DMS79 treated with DMSO at 0.1 percent for 48 hours (cell line): ENCODE measurements at regions not wholly inside any gene's neighbourhood (a gene's known extent, or its start where the extent isn't known, plus 50 kb on each side); places are given as distances from the start of the nearest gene placed in this dataset.
"Not testable (repeated sequence)": the region's sequence is repeated elsewhere in the genome, so short reads cannot be mapped to it uniquely, and the experiment has no call there.

ENCODE experiments used
- DNase-seq: peaks from one replicate; lab custom pipeline; 2025; lab: John Stamatoyannopoulos, UW

DNA sequence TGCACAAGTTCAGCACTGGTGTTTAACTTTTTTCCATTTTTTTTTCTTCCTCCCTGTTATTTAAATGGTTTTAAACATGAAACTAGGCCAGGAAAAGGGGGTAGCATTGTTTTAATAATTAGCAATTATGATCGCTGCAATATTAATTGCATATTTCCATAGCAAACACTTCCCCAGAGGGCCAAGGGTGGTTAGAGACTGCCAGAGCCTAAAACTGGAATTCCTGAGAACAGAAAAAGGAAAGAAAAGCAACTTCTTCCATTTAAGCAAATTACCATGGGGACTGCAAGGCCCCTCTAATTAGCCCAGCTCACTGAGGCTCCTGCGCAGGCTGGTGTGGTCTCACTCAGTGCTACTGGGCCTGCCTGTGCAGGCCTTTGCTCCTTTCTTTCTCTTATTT lies 201.5 kb downstream of the SMAD2 start:
- no peak for DNase-seq

DNA sequence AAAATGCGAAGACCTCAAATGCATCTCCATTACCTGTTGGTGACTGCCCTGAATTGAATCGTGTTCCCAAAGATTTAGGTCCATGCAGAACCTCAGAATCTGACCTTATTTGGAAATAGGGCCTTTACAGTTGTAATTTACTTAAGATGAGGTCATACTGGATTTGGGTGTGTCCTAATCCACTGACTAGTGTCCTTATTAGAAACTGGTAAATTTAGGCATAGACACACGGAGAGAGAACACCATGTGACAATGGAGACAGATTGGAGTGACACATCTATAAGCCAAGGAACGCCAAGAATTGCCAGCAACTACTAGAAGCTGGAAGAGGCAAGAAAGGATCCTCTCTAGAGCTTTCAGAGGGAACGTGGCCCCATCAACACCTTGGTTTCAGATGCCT lies 203.1 kb downstream of the SMAD2 start:
- DNase-seq: no peak

DNA sequence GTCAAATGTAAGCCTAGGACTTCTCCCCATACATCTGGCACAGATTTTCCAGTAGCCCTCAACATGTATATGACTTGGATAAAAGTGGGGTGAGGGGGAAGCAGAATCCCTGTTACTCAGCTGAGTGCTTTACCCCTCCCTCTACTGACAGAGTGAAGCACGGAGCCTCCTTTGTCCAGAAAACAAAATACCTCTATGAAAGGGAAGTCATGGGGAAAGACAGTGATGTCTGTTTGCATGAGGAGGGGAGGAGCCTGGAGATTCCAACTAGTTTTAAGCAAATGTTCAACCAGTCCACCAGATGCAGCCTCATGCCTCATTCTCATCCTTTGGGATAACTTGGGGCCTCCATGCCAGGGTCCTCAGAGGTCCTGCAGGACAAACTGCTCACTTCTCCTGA lies 203.9 kb downstream of the SMAD2 start:
- no peak for DNase-seq

DNA sequence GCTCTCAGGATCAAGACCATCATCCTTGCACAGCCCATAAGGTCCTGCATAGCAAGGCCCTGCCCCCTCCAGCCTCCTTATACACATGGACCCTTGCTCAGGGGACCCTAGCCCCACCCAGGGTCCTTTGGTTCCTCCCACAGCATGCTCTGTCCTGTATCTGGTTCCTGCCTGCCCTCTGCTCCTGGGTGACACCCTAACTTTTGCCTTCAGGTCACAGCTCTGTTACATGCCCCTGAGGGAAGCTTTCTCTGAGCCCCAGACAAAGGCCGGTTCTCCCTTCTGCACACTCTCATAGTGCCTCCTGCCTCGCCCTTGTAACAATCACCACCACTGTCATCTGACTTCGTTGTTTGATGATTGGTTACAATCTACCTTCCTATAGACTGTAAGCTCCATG lies 204.8 kb downstream of the SMAD2 start:
- DNase-seq: no peak

DNA sequence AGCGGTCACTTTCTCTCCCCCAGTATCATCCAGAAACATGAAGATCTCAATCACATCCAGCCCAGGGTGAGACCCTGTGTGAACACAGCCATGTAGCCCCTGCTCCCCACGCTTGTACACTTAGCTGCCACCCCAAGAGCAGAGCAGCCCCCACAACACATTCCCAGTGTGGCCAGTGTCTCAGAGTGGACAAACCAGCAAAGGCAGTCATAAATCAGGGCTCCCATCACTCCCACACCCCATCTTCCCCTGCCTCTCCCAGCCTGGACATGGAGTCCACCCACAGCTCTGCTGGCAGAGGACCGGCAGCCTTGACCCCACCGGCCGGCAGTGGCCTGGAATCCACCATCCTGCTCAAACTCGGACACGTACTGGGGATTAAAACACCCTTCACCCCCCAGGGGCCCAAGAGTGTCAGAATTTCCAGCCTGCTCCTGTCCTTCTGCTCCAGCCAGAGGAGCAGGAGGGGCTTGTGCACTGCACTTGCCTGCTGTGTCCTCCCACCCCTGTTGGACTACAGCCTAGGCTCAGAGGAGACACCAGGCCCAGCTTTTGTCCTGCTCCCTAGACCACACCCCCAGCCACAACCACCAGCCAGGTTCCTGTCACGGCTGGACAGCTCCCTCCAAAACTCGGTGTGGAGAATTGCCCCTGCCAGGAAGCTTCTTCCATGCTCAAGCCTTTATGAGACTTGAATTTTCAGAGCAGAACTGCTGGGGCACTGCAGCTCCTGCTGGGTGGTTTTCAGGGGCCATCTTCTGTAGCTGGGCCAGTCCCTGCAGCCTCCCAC lies 206.1 kb downstream of the SMAD2 start:
- no peak for DNase-seq

DNA sequence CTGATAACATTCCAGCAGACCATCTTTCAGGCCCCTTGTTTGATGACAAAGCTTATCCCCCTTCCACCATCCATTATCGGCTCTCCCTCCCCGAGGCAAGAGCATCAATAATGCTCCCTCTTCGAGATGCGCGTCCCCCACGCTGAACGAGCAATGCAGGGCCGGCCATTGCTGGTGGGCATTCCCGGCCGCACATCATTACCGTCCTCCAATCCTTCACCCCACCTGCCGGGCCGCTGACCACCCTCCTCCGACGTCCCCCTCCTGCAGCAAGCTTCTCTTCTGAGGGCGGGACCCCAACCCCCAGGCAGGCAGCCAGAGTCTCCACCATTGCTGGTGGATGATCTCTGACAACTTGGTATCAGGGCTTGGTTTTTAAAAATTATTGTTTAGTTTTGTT lies 208.6 kb downstream of the SMAD2 start:
- no peak for DNase-seq

DNA sequence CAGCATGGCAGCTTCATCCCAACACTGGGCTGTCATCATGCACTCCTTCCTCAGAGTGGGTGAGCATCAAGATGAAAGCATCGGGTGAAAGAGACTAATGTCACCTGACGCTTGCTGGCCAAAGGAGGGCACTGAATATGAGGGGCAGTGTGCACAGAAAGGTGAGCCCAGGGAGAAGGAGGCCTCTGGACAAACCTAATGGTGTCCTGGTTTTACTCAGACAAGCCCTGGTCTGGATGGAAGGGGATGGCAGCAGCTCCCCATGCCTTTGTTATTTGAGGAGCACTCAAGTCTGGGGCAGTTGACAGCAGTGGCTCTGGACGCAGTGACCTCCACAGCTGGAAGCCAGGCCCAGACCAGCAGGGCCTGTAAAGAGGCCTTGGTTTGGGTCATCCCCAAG lies 209.7 kb downstream of the SMAD2 start:
- no peak for DNase-seq

DNA sequence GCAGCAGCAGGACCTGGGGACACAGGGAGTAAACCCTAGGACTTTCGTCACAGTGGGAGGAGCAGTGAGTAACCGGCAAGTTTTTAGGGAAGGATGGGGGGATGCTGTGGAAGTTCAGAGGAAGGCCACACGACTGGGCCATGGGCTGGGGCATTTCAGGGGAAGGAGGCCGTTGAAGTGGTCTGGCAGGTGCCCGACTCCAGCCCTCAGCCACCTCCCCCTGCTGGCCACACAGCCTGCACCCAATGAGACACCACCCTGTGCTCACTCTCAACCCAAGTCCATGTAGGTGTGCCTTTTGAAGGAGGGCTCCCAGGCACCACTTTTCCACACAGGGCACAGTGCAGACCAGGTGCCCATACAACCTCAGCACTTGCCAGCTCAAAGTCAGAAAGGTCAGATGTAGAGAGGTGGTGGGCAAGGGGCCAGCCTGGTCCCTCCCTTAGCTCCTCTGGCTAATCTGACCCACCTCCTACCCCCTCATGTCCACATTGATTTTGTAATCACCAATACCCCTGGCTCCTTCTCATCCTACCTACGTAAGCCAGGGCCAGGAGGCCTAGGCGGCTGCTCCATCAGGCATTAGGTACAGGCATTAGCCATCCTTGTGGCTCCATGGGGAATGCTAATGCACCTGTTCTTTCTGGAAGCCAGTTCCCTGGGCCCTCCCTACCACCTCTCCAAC lies 211.2 kb downstream of the SMAD2 start:
- no peak for DNase-seq

DNA sequence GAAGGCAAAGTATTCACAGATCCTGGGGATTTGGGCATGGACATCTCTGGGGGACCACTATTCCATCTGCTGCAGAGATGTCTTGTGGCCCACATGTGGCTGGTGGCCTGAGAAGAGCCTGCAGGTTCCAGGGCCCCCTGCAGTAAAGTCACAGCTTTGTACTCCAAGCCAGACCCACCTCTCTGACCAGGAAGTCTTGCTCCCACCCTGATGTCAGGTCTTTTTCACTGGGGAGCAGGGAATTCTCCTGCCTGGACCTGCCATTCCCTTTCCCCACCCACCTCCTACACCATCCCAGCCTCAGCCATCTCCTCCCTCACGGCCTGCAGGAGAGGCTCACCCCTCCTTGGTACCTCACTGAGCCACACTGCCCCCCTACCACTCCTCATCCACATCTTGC lies 211.8 kb downstream of the SMAD2 start:
- DNase-seq: no peak

DNA sequence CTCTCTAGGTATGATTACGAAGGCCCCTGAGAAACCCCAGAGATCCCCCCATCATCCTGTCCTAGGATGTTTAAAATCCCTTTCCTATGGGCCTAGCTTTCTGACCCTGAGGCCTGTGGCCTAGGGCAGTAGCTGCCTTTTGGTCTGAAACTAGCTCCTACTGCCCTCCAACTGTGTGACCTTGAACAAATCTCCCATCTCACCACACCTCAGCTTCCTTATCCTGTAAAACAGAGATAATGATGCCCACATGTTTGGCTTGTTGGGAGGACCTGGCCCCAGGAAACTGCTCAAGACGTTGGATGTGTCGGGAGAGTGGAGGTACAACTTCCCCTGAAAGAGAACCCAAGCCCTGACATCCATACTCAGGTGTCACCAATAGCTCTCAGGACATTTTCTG lies 213.2 kb downstream of the SMAD2 start:
- no peak for DNase-seq

DNA sequence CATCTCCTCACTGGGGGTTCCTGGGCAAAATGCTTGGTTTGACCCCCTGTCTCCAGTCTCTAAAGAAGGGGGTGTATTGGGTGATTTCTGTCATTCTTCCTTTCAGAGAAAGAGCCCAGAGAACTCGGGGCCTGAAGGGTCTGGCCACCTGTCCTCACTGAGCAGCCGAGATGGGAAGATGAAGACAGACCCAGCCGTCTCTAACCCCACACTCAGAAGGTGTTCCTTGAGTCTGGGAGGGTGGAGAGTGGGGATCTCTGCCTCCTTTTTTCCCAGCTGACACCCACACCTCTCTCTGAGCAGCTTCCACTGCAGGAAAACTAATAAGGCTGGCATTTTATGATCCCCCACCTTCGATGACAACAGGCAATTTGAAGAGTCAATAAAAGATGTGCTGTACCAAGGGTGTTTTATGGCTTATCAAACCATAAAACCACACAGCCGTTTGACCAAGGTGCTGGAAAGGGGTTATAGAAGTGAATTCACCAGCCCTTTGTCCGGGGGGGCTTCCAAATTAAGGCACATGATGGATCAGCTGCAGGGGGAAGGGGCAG lies 213.8 kb downstream of the SMAD2 start:
- no peak for DNase-seq

DNA sequence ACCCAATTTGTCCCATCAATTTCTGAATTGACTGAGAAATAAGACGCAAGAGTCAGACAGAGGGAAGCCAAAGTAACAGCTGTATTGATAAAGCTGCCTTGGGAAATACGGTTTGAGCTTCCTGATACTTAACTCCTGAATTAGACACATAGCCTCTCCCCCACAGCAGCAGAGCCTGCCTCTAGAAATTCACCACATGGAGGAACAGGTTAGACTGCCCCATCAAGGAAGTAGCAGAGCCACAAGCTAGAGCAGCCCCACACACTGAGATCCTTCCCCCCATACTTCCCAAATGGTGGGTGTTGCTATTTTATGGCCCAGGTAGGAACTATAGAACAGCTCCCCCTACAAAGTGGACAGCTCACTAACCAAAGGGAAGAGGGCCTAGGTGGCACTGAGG lies 220.0 kb downstream of the SMAD2 start:
- no peak for DNase-seq

DNA sequence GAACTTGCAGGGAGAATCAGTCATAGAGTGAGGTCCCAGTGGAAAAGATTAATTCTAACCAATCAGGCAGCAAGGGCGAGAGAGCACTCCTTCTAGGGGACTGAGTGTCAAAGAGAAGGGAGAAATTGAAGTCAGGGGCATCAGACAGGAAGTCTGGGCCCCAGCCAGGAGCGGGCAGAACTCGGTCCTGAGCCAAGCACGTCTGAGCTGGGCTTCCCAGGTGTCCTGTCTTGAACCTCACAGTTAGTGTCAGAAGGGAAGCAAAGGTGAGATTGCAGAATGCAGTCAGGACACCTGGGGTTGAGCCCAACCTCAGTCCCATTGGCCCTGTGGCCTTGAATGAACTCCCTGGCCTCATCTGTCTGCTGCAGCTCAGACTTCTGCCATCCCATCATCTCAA lies 220.9 kb downstream of the SMAD2 start:
- no peak for DNase-seq

DNA sequence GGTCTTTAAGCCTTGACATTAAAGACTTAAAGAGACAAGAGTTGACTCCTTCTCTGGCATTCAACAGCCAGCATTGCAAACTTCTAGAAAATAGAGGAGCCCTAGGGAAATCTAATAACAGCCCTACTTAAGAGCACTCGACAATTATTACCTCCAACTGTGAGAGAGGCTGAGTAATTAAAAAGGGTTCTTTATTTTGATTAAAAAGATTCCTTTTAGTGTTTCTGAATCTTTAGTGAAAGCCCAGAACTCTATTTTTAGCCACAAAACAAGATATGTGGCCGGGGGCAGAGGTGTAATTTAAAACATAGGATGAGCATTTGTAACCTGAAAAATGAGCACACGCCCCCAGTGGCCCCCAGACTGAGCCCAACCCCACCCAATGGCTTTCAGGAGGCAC lies 222.3 kb downstream of the SMAD2 start:
- no peak for DNase-seq

DNA sequence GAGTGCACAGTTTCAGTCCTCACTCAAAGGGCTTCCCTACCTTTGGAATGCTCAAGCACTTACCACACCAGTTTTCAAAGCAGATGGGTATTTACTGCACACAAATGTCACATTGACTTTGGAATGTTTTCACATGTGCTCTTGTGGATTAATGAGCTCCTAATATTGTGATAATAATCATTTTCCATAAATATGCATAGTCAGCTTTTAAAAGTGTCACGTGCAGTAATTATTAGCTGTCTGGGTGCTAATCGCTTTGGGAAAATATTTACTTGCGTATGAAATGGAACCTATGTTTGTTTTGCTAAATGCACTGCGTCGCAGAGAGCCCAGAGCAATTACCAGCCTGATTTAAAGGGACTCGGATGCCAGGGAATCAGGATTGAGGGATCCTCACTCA lies 229.3 kb downstream of the SMAD2 start:
- DNase-seq: no peak

DNA sequence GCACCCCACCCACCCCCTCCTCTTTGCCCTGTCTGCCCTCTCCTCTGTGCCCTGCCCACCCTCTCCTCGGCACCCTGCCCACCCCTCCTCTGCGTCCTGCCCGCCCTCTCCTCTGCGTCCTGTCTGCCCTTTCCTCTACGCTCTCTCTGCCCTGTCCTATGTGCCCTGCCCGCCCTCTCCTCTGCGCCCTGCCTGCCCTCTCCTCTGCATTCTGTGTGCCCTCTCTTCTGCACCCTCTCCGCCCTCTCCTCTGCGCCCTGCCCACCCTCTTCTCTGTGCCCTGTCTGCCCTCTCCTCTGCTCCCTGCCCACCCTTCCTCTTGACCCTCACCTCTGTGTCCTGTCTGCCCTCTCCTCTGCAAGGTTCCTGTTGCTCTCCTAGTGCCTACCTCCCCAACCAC lies 233.6 kb downstream of the SMAD2 start:
- DNase-seq: no peak

DNA sequence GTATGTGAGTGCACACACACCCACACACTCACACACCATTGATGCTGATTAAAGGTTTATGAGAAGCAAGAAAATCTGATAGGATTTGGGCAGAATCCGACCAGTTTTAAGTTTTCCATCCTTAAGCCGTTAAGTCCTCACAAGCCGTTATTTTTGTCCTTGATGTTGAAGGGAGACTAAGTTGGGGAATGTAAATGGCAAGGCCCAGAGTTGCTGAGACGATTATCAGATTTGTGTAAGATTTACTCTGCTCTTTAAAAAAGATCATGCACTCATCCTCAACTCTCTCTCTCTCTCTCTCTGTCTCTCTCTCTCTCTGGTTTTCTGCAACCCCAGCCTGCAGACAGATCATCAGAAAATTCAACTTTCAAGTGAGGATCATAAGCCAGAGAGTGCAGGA lies 238.8 kb downstream of the SMAD2 start:
- DNase-seq: no peak

DNA sequence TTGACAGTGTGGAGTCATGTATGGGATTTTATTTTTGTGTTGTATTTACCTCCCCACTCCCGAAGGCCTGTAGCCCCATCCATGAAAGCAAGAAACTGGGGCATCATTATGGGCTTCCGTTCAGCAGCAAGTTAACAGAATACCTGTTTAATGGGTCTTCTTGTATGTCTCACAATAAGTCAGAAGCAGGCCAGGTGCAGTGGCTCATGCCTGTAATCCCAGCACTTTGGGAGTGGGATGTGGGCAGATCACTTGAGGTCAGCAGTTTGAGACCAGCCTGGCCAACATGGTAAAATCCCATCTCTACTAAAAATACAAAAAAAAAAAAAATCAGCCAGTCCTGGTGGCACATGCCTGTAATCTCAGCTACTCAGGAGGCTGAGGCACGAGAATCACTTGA lies 239.7 kb downstream of the SMAD2 start:
- not testable (repeated sequence) for DNase-seq

DNA sequence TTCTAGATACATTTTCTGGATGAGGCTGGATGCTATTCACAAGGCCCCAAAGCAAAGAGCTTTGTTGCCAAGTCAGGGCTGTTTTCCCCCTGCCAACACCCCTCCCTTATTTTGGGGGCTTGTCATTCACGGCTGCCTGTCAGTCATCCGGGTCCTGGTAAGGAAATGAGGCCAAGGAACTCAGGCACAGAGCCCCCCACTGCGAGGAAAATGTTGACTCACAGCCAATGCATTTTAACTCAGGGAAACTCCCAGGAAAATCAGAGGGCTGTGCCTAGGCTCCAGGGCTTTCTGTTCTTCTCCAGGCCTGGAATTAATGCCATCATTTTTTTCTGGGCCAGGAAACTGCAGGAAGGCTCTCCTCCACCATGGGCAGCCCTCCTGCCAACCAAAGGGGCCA lies 241.1 kb downstream of the SMAD2 start:
- DNase-seq: no peak

DNA sequence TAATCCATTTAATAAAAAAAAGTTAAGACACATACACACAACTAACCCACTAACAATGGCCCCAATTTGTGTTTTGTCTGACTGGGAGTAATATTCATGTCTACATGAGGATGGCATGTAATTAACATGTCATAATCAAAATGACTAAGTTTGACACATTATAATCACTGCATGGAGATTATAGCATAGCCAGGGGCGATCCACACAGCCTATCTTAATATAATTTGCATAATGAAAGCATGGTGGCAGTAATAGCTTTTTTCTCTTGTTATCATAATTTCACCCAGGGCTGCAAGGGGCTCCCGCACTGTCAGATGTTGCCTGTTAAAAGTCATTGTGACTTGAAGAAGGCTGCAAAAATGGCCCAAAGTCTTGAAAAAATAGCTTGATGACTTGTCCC lies 243.7 kb downstream of the SMAD2 start:
- no peak for DNase-seq

DNA sequence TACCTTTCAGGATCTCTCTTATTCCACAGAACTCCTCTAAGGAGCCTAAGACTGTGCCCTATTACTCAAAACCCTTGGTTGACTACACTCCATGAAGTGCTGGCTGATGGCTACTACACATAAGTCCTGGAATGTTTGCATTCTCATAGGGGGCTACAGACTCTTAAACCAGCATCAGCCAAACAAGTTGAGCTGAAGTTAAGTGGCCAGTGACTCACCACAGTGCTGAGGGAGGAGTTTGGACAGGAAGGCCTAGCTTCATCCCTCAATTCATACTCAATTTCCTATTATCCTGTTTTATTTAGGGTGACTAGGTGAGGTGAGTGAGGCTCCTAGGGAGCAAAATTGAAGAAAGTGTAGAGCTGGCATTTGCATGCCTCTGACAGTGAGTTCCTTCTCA lies 246.7 kb downstream of the SMAD2 start:
- no peak for DNase-seq

DNA sequence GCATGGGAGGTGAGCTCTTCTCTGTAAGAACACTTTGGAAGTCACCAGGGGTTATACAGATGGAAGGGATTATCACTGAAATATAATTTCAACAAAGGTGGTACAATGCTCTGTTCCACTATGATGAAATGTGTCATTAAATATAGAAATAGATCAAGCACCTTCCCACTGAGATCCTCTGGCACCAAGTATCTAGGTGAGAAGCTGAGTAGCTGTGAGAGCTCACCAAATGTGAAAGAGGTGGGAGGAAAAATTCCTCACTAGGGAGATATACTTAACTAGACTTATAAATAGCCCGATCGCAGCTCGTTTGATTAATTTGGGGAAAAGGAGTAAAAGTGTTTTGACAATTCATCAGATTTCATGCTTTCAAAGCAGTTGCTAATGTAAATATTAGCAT lies 247.6 kb downstream of the SMAD2 start:
- DNase-seq: no peak

DNA sequence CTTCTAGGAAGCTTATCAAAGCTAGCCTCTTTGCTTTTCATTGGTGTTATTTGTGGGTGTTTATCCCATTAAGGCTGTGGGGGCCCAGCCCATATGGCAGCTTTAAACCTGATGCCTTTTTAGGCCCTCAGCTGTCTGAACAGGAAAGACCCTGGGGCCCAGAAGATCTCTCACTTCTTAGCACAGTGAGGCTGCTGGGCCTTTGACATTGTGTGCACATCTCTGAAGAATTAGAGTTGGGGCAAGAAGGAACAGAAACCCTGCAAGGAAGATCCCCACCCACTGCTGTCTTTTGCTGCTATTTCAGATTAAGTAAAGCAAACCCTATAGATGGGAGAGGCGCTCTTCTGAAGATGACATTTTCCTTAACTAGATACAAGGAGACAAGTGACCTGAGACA lies 250.0 kb downstream of the SMAD2 start:
- no peak for DNase-seq

DNA sequence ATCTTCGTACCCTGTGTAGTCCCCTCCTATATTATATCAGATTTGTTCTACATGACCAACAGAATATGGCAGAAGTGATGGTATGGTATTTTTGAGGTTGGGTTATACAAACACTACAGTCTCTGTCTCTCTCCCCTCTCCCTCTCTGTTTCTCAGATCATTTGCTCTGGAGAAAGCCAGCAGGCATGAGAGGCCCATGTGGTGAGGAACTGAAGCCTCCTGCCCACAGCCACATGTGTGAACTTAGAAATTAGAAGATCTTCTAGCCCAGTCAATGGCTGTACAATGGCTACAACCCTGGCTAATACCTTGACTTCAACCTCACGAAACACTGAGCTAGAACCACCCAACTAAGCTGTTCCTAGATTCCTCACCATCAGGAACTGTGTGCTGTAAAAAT lies 250.6 kb downstream of the SMAD2 start:
- DNase-seq: no peak
